Keratinocyte (primary cell): ENCODE measurements at regions not wholly inside any gene's neighbourhood (a gene's known extent, or its start where the extent isn't known, plus 50 kb on each side); places are given as distances from the start of the nearest gene placed in this dataset.

Experiments used
- DNase-seq: peaks from one replicate; pipeline ENCODE4 v3.0.0-alpha.2; 2011; ENCODE audit warnings: low read depth, missing footprints, low spot score
- FAIRE-seq: peaks from 2 replicates; lab custom pipeline; 2011; peaks lifted over from hg19 to GRCh38; lab: Jason Lieb, UNC
- H2AFZ ChIP-seq: 2 replicates; pipeline ENCODE4 v1.6.0; 2012; ENCODE audit warnings: low read length, control low read depth, inconsistent platforms; ENCODE audit not compliant: control insufficient read depth
- H3K27ac ChIP-seq: 2 replicates; pipeline ENCODE4 v1.5.1; 2011; ENCODE audit warnings: low read length; ENCODE audit not compliant: control insufficient read depth, insufficient read depth
- H3K27me3 ChIP-seq: 3 replicates; pipeline ENCODE4 v1.6.0; 2011; ENCODE audit warnings: low read length; ENCODE audit not compliant: control insufficient read depth, insufficient read depth; ENCODE audit errors: extremely low read depth
- H3K36me3 ChIP-seq, 2 experiments: 2 replicates in 1 of 2; 3 replicates in 1 of 2; pipeline ENCODE4 v1.5.1; 2011; ENCODE audit warnings: low read length in 2 of 2, mild to moderate bottlenecking in 1 of 2; ENCODE audit not compliant: control insufficient read depth in 2 of 2, insufficient read depth in 2 of 2; ENCODE audit errors: extremely low read depth in 1 of 2
- H3K4me1 ChIP-seq: 3 replicates; pipeline ENCODE4 v1.5.1; 2011; ENCODE audit warnings: low read length; ENCODE audit not compliant: control insufficient read depth, insufficient read depth; ENCODE audit errors: extremely low read depth
- H3K4me2 ChIP-seq: 3 replicates; pipeline ENCODE4 v1.6.0; 2011; ENCODE audit warnings: low read depth, low read length; ENCODE audit not compliant: control insufficient read depth, insufficient read depth; ENCODE audit errors: extremely low read depth
- H3K4me3 ChIP-seq, 3 experiments: fragments of 200-600 bp in 1 of 3; sonication (generic) in 1 of 3; 2 replicates in 2 of 3; 3 replicates in 1 of 3; pipeline ENCODE4 v1.5.1; 2011 to 2016; ENCODE audit warnings: low read length in 3 of 3, mild to moderate bottlenecking in 3 of 3, control low read depth in 2 of 3, inconsistent platforms in 1 of 3, low read depth in 1 of 3, mixed read lengths in 1 of 3, mixed run types in 1 of 3, moderate library complexity in 1 of 3; ENCODE audit not compliant: control insufficient read depth in 2 of 3, insufficient read depth in 2 of 3; ENCODE audit errors: extremely low read depth in 1 of 3
- H3K79me2 ChIP-seq: 2 replicates; pipeline ENCODE4 v1.6.0; 2012; ENCODE audit warnings: low read length; ENCODE audit not compliant: control insufficient read depth, insufficient read depth
- H3K9ac ChIP-seq: 3 replicates; pipeline ENCODE4 v1.6.0; 2011; ENCODE audit warnings: low read length; ENCODE audit not compliant: control insufficient read depth, insufficient read depth; ENCODE audit errors: extremely low read depth
- H3K9me1 ChIP-seq: 3 replicates; pipeline ENCODE4 v1.6.0; 2011; ENCODE audit warnings: low read length; ENCODE audit not compliant: control insufficient read depth, insufficient read depth; ENCODE audit errors: extremely low read depth
- H3K9me3 ChIP-seq: 2 replicates; pipeline ENCODE4 v1.5.1; 2012; ENCODE audit warnings: low read depth, low read length; ENCODE audit not compliant: control insufficient read depth
- H4K20me1 ChIP-seq: 3 replicates; pipeline ENCODE4 v1.6.0; 2011; ENCODE audit warnings: low read length; ENCODE audit not compliant: control insufficient read depth, insufficient read depth; ENCODE audit errors: extremely low read depth
- EZH2 ChIP-seq: IDR thresholded peaks from one replicate; pipeline ENCODE4 v1.6.1; 2012; ENCODE audit warnings: inconsistent platforms, mild to moderate bottlenecking, low read length, moderate library complexity
- dilution Hi-C: fragments of 300-500 bp; cut with MboI; formaldehyde crosslinking; loops from one replicate; pipeline ENCODE4 v1.7.0; 2020; ENCODE audit warnings: low sequenced_read_pairs; ENCODE audit not compliant: extremely low pct_ligation_motif_present
- TF ChIP-seq, protein P1 (sequence below), 3 experiments: IDR thresholded peaks in 1 of 3; conservative IDR thresholded peaks in 1 of 3; optimal IDR thresholded peaks in 1 of 3; 2 replicates in 2 of 3; 3 replicates in 1 of 3; pipeline versions ENCODE3 to v1.5.1; 2011; ENCODE audit warnings: low read length in 3 of 3, mild to moderate bottlenecking in 3 of 3, moderate library complexity in 2 of 3, control low read depth in 1 of 3, inconsistent platforms in 1 of 3; ENCODE audit not compliant: insufficient read depth in 2 of 3; ENCODE audit errors: extremely low read depth in 1 of 3

DNA sequence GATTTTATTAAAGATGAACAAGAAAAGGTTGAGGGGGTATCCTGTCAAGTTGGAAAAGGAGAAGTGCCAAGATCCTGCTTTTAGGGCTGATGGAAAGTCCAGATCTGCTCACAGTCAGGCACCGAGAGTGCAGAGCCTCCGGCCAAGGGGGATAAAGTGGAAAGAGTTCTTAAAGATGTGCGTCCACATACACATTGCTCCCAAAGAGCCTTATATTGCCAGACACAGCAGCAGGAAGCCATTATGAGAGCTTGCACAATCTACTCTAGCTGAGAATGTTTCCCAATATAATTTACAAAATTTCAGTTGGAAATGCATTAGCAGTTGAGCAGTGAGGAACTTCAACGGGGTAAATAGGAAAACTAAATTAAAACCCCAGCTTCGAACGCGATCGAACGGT is 95.6 kb downstream of the SALL1 start:
- Histone ChIP-seq H3K36me3 (no peaks in the 10 kb centered on the region), H3K9me1 (no peaks in the 10 kb centered on the region), H3K4me3 (no peak overlapping the region), H4K20me1 (no peaks in the 10 kb centered on the region), H2AFZ (no peak overlapping the region), H3K4me2 (no peak overlapping the region), H3K27me3 (no peaks in the 10 kb centered on the region), H3K27ac (no peak overlapping the region), H3K9ac (no peak overlapping the region), H3K9me3 (no peaks in the 10 kb centered on the region), H3K4me1 (no peaks in the 10 kb centered on the region), H3K79me2 (no peaks in the 10 kb centered on the region)
- TF ChIP-seq, protein P1, sequence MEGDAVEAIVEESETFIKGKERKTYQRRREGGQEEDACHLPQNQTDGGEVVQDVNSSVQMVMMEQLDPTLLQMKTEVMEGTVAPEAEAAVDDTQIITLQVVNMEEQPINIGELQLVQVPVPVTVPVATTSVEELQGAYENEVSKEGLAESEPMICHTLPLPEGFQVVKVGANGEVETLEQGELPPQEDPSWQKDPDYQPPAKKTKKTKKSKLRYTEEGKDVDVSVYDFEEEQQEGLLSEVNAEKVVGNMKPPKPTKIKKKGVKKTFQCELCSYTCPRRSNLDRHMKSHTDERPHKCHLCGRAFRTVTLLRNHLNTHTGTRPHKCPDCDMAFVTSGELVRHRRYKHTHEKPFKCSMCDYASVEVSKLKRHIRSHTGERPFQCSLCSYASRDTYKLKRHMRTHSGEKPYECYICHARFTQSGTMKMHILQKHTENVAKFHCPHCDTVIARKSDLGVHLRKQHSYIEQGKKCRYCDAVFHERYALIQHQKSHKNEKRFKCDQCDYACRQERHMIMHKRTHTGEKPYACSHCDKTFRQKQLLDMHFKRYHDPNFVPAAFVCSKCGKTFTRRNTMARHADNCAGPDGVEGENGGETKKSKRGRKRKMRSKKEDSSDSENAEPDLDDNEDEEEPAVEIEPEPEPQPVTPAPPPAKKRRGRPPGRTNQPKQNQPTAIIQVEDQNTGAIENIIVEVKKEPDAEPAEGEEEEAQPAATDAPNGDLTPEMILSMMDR (optimal IDR thresholded peaks at IDR 0.05 in 1 of 3, IDR thresholded peaks at IDR 0.05 in 1 of 3, conservative IDR thresholded peaks at IDR 0.05 in 1 of 3; ENCODE audit: extremely low read depth in 1 of 3, insufficient read depth in 2 of 3, low read length in 3 of 3), result no peak
- no peak for TF ChIP-seq EZH2
- FAIRE-seq (no peak), DNase-seq (no peak)
- dilution Hi-C loops, result no loop called here

DNA sequence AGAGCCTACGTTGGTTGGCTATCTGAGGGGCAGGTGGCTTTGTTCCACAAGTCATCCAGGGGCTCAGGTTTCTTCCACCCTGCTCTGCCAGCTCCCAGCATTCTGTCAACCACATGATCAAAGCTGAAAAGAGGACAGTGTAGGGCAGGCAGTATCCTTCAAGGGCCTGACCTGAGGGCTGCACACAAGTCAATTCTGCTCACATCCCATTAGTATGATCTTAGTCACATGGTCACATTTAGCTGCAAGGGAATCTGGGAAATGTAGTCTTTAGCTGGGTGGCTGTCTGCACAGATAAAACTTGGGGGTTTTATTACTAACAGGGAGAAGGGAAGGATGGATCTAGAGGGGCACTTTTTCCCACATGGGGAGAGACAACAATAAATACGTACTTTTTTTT is 97.3 kb downstream of the SALL1 start:
- Histone ChIP-seq H3K9me1 (no peaks in the 10 kb centered on the region), H3K4me3 (no peak overlapping the region), H2AFZ (no peak overlapping the region), H3K79me2 (no peaks in the 10 kb centered on the region), H3K9ac (no peak overlapping the region), H3K4me2 (no peak overlapping the region), H3K36me3 (no peaks in the 10 kb centered on the region), H3K4me1 (no peaks in the 10 kb centered on the region), H3K9me3 (no peaks in the 10 kb centered on the region), H3K27me3 (no peaks in the 10 kb centered on the region), H3K27ac (no peak overlapping the region), H4K20me1 (no peaks in the 10 kb centered on the region)
- no peak for FAIRE-seq
- no peak for DNase-seq
- TF ChIP-seq, protein P1 (optimal IDR thresholded peaks at IDR 0.05 in 1 of 3, IDR thresholded peaks at IDR 0.05 in 1 of 3, conservative IDR thresholded peaks at IDR 0.05 in 1 of 3; ENCODE audit: extremely low read depth in 1 of 3, insufficient read depth in 2 of 3, low read length in 3 of 3), result no peak
- no peak for TF ChIP-seq EZH2
- dilution Hi-C loops, result no loop called here
